ENCODE measurements at regions not wholly inside any gene's neighbourhood (a gene's known extent, or its start where the extent isn't known, plus 50 kb on each side); places are given as distances from the start of the nearest gene placed in this dataset.

- Mint-ChIP-seq H3K36me3 (ENCODE audit: insufficient read depth, unreplicated experiment) (no peaks in the 10 kb centered on the region), H3K4me3 (ENCODE audit: unreplicated experiment) (no peak overlapping the region), H3K4me1 (ENCODE audit: low read depth, unreplicated experiment) (no peaks in the 10 kb centered on the region), H3K27ac (ENCODE audit: unreplicated experiment) (no peak overlapping the region), H3K9me3 (ENCODE audit: unreplicated experiment) (no peaks in the 10 kb centered on the region), H3K27me3 (ENCODE audit: insufficient read depth, unreplicated experiment) (no peaks in the 10 kb centered on the region)
- no peak for DNase-seq
- H3K36me3 ChIP-seq (ENCODE audit: control insufficient read depth, insufficient read depth, low read length), result no peaks in the 10 kb centered on the region
- no peaks in the 10 kb centered on the region for H3K9me3 ChIP-seq
- no TSS peak for BruUV-seq (replicated peaks)
- H3K4me1 ChIP-seq, result no peaks in the 10 kb centered on the region
- H3K4me3 ChIP-seq (ENCODE audit: low read depth, low read length), result no peak overlapping the region
- POLR2A ChIA-PET, result no interaction called here
- CTCF ChIA-PET, result no interaction called here
- no peaks in the 10 kb centered on the region for H3K27me3 ChIP-seq (replicated peaks; ENCODE audit: control insufficient read depth, insufficient read depth, low read length)
- TF ChIP-seq, protein P1, sequence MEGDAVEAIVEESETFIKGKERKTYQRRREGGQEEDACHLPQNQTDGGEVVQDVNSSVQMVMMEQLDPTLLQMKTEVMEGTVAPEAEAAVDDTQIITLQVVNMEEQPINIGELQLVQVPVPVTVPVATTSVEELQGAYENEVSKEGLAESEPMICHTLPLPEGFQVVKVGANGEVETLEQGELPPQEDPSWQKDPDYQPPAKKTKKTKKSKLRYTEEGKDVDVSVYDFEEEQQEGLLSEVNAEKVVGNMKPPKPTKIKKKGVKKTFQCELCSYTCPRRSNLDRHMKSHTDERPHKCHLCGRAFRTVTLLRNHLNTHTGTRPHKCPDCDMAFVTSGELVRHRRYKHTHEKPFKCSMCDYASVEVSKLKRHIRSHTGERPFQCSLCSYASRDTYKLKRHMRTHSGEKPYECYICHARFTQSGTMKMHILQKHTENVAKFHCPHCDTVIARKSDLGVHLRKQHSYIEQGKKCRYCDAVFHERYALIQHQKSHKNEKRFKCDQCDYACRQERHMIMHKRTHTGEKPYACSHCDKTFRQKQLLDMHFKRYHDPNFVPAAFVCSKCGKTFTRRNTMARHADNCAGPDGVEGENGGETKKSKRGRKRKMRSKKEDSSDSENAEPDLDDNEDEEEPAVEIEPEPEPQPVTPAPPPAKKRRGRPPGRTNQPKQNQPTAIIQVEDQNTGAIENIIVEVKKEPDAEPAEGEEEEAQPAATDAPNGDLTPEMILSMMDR (IDR thresholded peaks at IDR 0.05; ENCODE audit: insufficient read depth in 1 of 2, low read depth in 1 of 2, low read length in 1 of 2, severe bottlenecking in 1 of 2, unreplicated experiment in 1 of 2), result no peak
- intact Hi-C loops (cut with micrococcal nuclease; ENCODE audit: unreplicated experiment), result no loop called here
These were observed 507.9 kb upstream of the NRG3 start for GRCh38 chr10:81367132-81367531.

GRCh38 chr10:81386817-81387216 is 488.2 kb upstream of the NRG3 start:
- Mint-ChIP-seq H3K4me3 (ENCODE audit: unreplicated experiment) (no peak overlapping the region), H3K4me1 (ENCODE audit: low read depth, unreplicated experiment) (no peaks in the 10 kb centered on the region), H3K36me3 (ENCODE audit: insufficient read depth, unreplicated experiment) (no peaks in the 10 kb centered on the region), H3K9me3 (ENCODE audit: unreplicated experiment) (no peaks in the 10 kb centered on the region), H3K27me3 (ENCODE audit: insufficient read depth, unreplicated experiment) (no peaks in the 10 kb centered on the region), H3K27ac (ENCODE audit: unreplicated experiment) (no peak overlapping the region)
- H3K9me3 ChIP-seq, result no peaks in the 10 kb centered on the region
- intact Hi-C loops (cut with micrococcal nuclease; ENCODE audit: unreplicated experiment), result no loop called here
- H3K4me3 ChIP-seq (ENCODE audit: low read depth, low read length), result no peak overlapping the region
- no peaks in the 10 kb centered on the region for H3K36me3 ChIP-seq (ENCODE audit: control insufficient read depth, insufficient read depth, low read length)
- no peak for DNase-seq
- no peaks in the 10 kb centered on the region for H3K4me1 ChIP-seq
- ChIA-PET POLR2A (no interaction called here), CTCF (no interaction called here)
- BruUV-seq (replicated peaks), result no TSS peak
- TF ChIP-seq, protein P1 (IDR thresholded peaks at IDR 0.05; ENCODE audit: insufficient read depth in 1 of 2, low read depth in 1 of 2, low read length in 1 of 2, severe bottlenecking in 1 of 2, unreplicated experiment in 1 of 2), result no peak
- no peaks in the 10 kb centered on the region for H3K27me3 ChIP-seq (replicated peaks; ENCODE audit: control insufficient read depth, insufficient read depth, low read length)

GRCh38 chr10:81403451-81403850 is 471.5 kb upstream of the NRG3 start:
- POLR2A ChIA-PET, result no interaction called here
- CTCF ChIA-PET, result no interaction called here
- Mint-ChIP-seq H3K27me3 (ENCODE audit: insufficient read depth, unreplicated experiment) (no peaks in the 10 kb centered on the region), H3K4me3 (ENCODE audit: unreplicated experiment) (no peak overlapping the region), H3K27ac (ENCODE audit: unreplicated experiment) (no peak overlapping the region), H3K4me1 (ENCODE audit: low read depth, unreplicated experiment) (no peaks in the 10 kb centered on the region), H3K36me3 (ENCODE audit: insufficient read depth, unreplicated experiment) (no peaks in the 10 kb centered on the region), H3K9me3 (ENCODE audit: unreplicated experiment) (no peaks in the 10 kb centered on the region)
- intact Hi-C loops (cut with micrococcal nuclease; ENCODE audit: unreplicated experiment), result no loop called here
- BruUV-seq (replicated peaks), result no TSS peak
- DNase-seq, result no peak
- TF ChIP-seq, protein P1 (IDR thresholded peaks at IDR 0.05; ENCODE audit: insufficient read depth in 1 of 2, low read depth in 1 of 2, low read length in 1 of 2, severe bottlenecking in 1 of 2, unreplicated experiment in 1 of 2), result no peak
- Histone ChIP-seq H3K4me3 (ENCODE audit: low read depth, low read length) (no peak overlapping the region), H3K9me3 (no peaks in the 10 kb centered on the region), H3K27me3 (replicated peaks; ENCODE audit: control insufficient read depth, insufficient read depth, low read length) (no peaks in the 10 kb centered on the region), H3K36me3 (ENCODE audit: control insufficient read depth, insufficient read depth, low read length) (no peaks in the 10 kb centered on the region), H3K4me1 (no peaks in the 10 kb centered on the region)
